ENCODE measurements at regions not wholly inside any gene's neighbourhood (a gene's known extent, or its start where the extent isn't known, plus 50 kb on each side); places are given as distances from the start of the nearest gene placed in this dataset.

GRCh38 chr3:5542472-5542871 lies 355.0 kb downstream of the EDEM1 start:
- DNase-seq, result no peak
- Histone ChIP-seq H3K36me3 (no peaks in the 10 kb centered on the region), H3K9me3 (replicated peaks) (peaks cover 47% of the 10 kb centered on the region), H3K4me3 (no peak overlapping the region), H3K27ac (replicated peaks) (no peak overlapping the region), H3K27me3 (ENCODE audit: low read depth) (no peaks in the 10 kb centered on the region), H3K4me1 (no peaks in the 10 kb centered on the region)
- intact Hi-C loops (cut with micrococcal nuclease), result no loop called here
- TF ChIP-seq, protein P1, sequence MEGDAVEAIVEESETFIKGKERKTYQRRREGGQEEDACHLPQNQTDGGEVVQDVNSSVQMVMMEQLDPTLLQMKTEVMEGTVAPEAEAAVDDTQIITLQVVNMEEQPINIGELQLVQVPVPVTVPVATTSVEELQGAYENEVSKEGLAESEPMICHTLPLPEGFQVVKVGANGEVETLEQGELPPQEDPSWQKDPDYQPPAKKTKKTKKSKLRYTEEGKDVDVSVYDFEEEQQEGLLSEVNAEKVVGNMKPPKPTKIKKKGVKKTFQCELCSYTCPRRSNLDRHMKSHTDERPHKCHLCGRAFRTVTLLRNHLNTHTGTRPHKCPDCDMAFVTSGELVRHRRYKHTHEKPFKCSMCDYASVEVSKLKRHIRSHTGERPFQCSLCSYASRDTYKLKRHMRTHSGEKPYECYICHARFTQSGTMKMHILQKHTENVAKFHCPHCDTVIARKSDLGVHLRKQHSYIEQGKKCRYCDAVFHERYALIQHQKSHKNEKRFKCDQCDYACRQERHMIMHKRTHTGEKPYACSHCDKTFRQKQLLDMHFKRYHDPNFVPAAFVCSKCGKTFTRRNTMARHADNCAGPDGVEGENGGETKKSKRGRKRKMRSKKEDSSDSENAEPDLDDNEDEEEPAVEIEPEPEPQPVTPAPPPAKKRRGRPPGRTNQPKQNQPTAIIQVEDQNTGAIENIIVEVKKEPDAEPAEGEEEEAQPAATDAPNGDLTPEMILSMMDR (IDR thresholded peaks at IDR 0.05; ENCODE audit: borderline replicate concordance), result no peak

GRCh38 chr3:5543047-5543446 lies 355.5 kb downstream of the EDEM1 start:
- Histone ChIP-seq H3K9me3 (replicated peaks) (peaks cover 47% of the 10 kb centered on the region), H3K27me3 (ENCODE audit: low read depth) (no peaks in the 10 kb centered on the region), H3K4me3 (no peak overlapping the region), H3K27ac (replicated peaks) (no peak overlapping the region), H3K36me3 (no peaks in the 10 kb centered on the region), H3K4me1 (no peaks in the 10 kb centered on the region)
- intact Hi-C loops (cut with micrococcal nuclease), result no loop called here
- TF ChIP-seq, protein P1 (IDR thresholded peaks at IDR 0.05; ENCODE audit: borderline replicate concordance), result no peak
- no peak for DNase-seq

GRCh38 chr3:5545719-5546118 lies 358.2 kb downstream of the EDEM1 start:
- Histone ChIP-seq H3K27ac (replicated peaks) (no peak overlapping the region), H3K9me3 (replicated peaks) (peaks cover 47% of the 10 kb centered on the region), H3K27me3 (ENCODE audit: low read depth) (no peaks in the 10 kb centered on the region), H3K4me3 (no peak overlapping the region), H3K36me3 (no peaks in the 10 kb centered on the region), H3K4me1 (no peaks in the 10 kb centered on the region)
- TF ChIP-seq, protein P1 (IDR thresholded peaks at IDR 0.05; ENCODE audit: borderline replicate concordance), result no peak
- intact Hi-C loops (cut with micrococcal nuclease), result no loop called here
- DNase-seq, result no peak

- intact Hi-C loops (cut with micrococcal nuclease), result no loop called here
- Histone ChIP-seq H3K4me3 (no peak overlapping the region), H3K9me3 (replicated peaks) (no peaks in the 10 kb centered on the region), H3K27me3 (ENCODE audit: low read depth) (no peaks in the 10 kb centered on the region), H3K27ac (replicated peaks) (no peak overlapping the region), H3K4me1 (no peaks in the 10 kb centered on the region), H3K36me3 (no peaks in the 10 kb centered on the region)
- TF ChIP-seq, protein P1 (IDR thresholded peaks at IDR 0.05; ENCODE audit: borderline replicate concordance), result no peak
- no peak for DNase-seq
These were observed 365.7 kb downstream of the EDEM1 start for GRCh38 chr3:5553203-5553602.

GRCh38 chr3:5554245-5554747 lies 366.8 kb downstream of the EDEM1 start:
- Histone ChIP-seq H3K27me3 (ENCODE audit: low read depth) (no peaks in the 10 kb centered on the region), H3K27ac (replicated peaks) (no peak overlapping the region), H3K36me3 (no peaks in the 10 kb centered on the region), H3K9me3 (replicated peaks) (no peaks in the 10 kb centered on the region), H3K4me3 (no peak overlapping the region), H3K4me1 (no peaks in the 10 kb centered on the region)
- DNase-seq, result no peak
- TF ChIP-seq, protein P1 (IDR thresholded peaks at IDR 0.05; ENCODE audit: borderline replicate concordance), result no peak
- intact Hi-C loops (cut with micrococcal nuclease), result no loop called here

Data from left ventricle myocardium inferior (tissue), 1 donor.